Smooth muscle cell (in vitro differentiated cells): ENCODE measurements at regions not wholly inside any gene's neighbourhood (a gene's known extent, or its start where the extent isn't known, plus 50 kb on each side); places are given as distances from the start of the nearest gene placed in this dataset.

Experiments
- DNase-seq: peaks from one replicate; lab custom pipeline; 2025; ENCODE audit not compliant: unreplicated experiment; lab: John Stamatoyannopoulos, UW
- H2AFZ ChIP-seq: fragments of 200-600 bp; sonication (generic); 2 replicates; pipeline ENCODE4 v1.6.0; 2016; ENCODE audit warnings: antibody characterized with exemption, low read depth, mild to moderate bottlenecking
- H3F3A ChIP-seq: fragments of 200-600 bp; sonication (generic); 2 replicates; pipeline ENCODE4 v1.6.0; 2017; ENCODE audit warnings: antibody characterized with exemption, low read depth
- H3K27ac ChIP-seq: fragments of 200-600 bp; sonication (generic); 2 replicates; pipeline ENCODE4 v1.5.1; 2016; ENCODE audit warnings: low read depth, mild to moderate bottlenecking
- H3K27me3 ChIP-seq: fragments of 200-600 bp; sonication (generic); 2 replicates; pipeline ENCODE4 v1.6.1; 2016; ENCODE audit warnings: low read depth, mild to moderate bottlenecking
- H3K36me3 ChIP-seq: fragments of 200-600 bp; sonication (generic); 2 replicates; pipeline ENCODE4 v1.5.1; 2016; ENCODE audit warnings: low read depth
- H3K4me1 ChIP-seq: fragments of 200-600 bp; sonication (generic); 2 replicates; pipeline ENCODE4 v1.5.1; 2016; ENCODE audit warnings: low read depth
- H3K4me2 ChIP-seq: fragments of 200-600 bp; sonication (generic); 2 replicates; pipeline ENCODE4 v1.6.0; 2016; ENCODE audit warnings: mild to moderate bottlenecking
- H3K4me3 ChIP-seq: fragments of 200-600 bp; sonication (generic); 2 replicates; pipeline ENCODE4 v1.5.1; 2016; ENCODE audit warnings: mild to moderate bottlenecking
- H3K79me2 ChIP-seq: fragments of 200-600 bp; sonication (generic); 2 replicates; pipeline ENCODE4 v1.6.0; 2016; ENCODE audit warnings: low read depth, mild to moderate bottlenecking
- H3K9ac ChIP-seq: fragments of 200-600 bp; sonication (generic); 2 replicates; pipeline ENCODE4 v1.6.0; 2016; ENCODE audit warnings: low read depth
- H3K9me3 ChIP-seq: fragments of 200-600 bp; sonication (generic); replicated peaks from 2 replicates; pipeline ENCODE4 v1.5.1; 2016; ENCODE audit warnings: low read depth
- H4K20me1 ChIP-seq: fragments of 200-600 bp; sonication (generic); 2 replicates; pipeline ENCODE4 v1.6.0; 2016; ENCODE audit warnings: low read depth
- CTCF ChIP-seq: fragments of 200-600 bp; sonication (generic); IDR thresholded peaks from 2 replicates; pipeline ENCODE4 v1.5.1; 2017; ENCODE audit warnings: borderline replicate concordance, mild to moderate bottlenecking, antibody characterized with exemption; ENCODE audit not compliant: insufficient read depth, poor library complexity, severe bottlenecking
- WGBS: methylation state at CpG from one replicate; pipeline ENCODE4 v1.1.7; 2016; ENCODE audit warnings: low lambda C conversion rate; 5-methylcytosine and 5-hydroxymethylcytosine counted together

GRCh38 chr6:6793388-6794250, 205.1 kb downstream of the LY86 start:
- WGBS: 56% methylated on average over 9 of the region's 9 CpGs
- no peak overlapping the region for H3K4me3 ChIP-seq
- no peak overlapping the region for H2AFZ ChIP-seq
- no peaks in the 10 kb centered on the region for H3K79me2 ChIP-seq
- H3K36me3 ChIP-seq: no peaks in the 10 kb centered on the region
- no peak overlapping the region for H3K4me2 ChIP-seq
- DNase-seq: no peak
- no peaks in the 10 kb centered on the region for H3K27me3 ChIP-seq
- no peaks in the 10 kb centered on the region for H3F3A ChIP-seq
- no peak overlapping the region for H3K9ac ChIP-seq
- H3K9me3 ChIP-seq: no peaks in the 10 kb centered on the region
- peak overlapping the region; percentile 6 for H3K27ac ChIP-seq
- H3K4me1 ChIP-seq: no peaks in the 10 kb centered on the region
- H4K20me1 ChIP-seq: no peaks in the 10 kb centered on the region
- TF ChIP-seq CTCF: no peak

GRCh38 chr6:6795393-6795792, 206.9 kb downstream of the LY86 start:
- H3K27ac ChIP-seq: no peak overlapping the region
- H3K27me3 ChIP-seq: no peaks in the 10 kb centered on the region
- no peaks in the 10 kb centered on the region for H3K4me1 ChIP-seq
- no peaks in the 10 kb centered on the region for H3K79me2 ChIP-seq
- no peak overlapping the region for H3K4me3 ChIP-seq
- no peak for TF ChIP-seq CTCF
- H3K9ac ChIP-seq: no peak overlapping the region
- H3F3A ChIP-seq: no peaks in the 10 kb centered on the region
- H3K9me3 ChIP-seq: no peaks in the 10 kb centered on the region
- no peak for DNase-seq
- 97% methylated on average over 4 of the region's 4 CpGs for WGBS
- H3K4me2 ChIP-seq: no peak overlapping the region
- no peaks in the 10 kb centered on the region for H3K36me3 ChIP-seq
- H2AFZ ChIP-seq: no peak overlapping the region
- H4K20me1 ChIP-seq: no peaks in the 10 kb centered on the region

GRCh38 chr6:6796818-6797217, 208.3 kb downstream of the LY86 start:
- Histone ChIP-seq H3K4me1 (no peaks in the 10 kb centered on the region), H3K9ac (no peak overlapping the region), H3K36me3 (no peaks in the 10 kb centered on the region), H3K9me3 (no peaks in the 10 kb centered on the region), H3K27me3 (no peaks in the 10 kb centered on the region), H3K27ac (no peak overlapping the region), H3K4me2 (no peak overlapping the region), H3K4me3 (no peak overlapping the region), H3F3A (no peaks in the 10 kb centered on the region), H3K79me2 (no peaks in the 10 kb centered on the region), H2AFZ (no peak overlapping the region), H4K20me1 (no peaks in the 10 kb centered on the region)
- no peak for TF ChIP-seq CTCF
- WGBS: 96% methylated on average over 11 of the region's 11 CpGs
- DNase-seq: no peak

- TF ChIP-seq CTCF: no peak
- DNase-seq: no peak
- H3K4me1 ChIP-seq: no peaks in the 10 kb centered on the region
- no peak overlapping the region for H3K4me2 ChIP-seq
- 48% methylated on average over 5 of the region's 5 CpGs for WGBS
- no peak overlapping the region for H3K4me3 ChIP-seq
- H4K20me1 ChIP-seq: no peaks in the 10 kb centered on the region
- H3K9ac ChIP-seq: no peak overlapping the region
- no peak overlapping the region for H2AFZ ChIP-seq
- H3K27ac ChIP-seq: no peak overlapping the region
- H3K27me3 ChIP-seq: no peaks in the 10 kb centered on the region
- no peaks in the 10 kb centered on the region for H3K9me3 ChIP-seq
- H3F3A ChIP-seq: no peaks in the 10 kb centered on the region
- no peaks in the 10 kb centered on the region for H3K36me3 ChIP-seq
- H3K79me2 ChIP-seq: no peaks in the 10 kb centered on the region
Measured at GRCh38 chr6:6798448-6798860, 209.9 kb downstream of the LY86 start.
